ENCODE measurements at regions not wholly inside any gene's neighbourhood (a gene's known extent, or its start where the extent isn't known, plus 50 kb on each side); places are given as distances from the start of the nearest gene placed in this dataset.

- Histone ChIP-seq H3K27me3 (ENCODE audit: insufficient read depth, low read depth) (no peaks in the 10 kb centered on the region), H3K4me3 (IDR thresholded peaks at IDR 0.05; ENCODE audit: insufficient read depth, low read depth, low read length) (no peak overlapping the region), H3K4me2 (no peak overlapping the region), H3K27ac (no peak overlapping the region), H2AFZ (ENCODE audit: low read depth) (no peak overlapping the region), H3K36me3 (ENCODE audit: insufficient read depth) (no peaks in the 10 kb centered on the region), H3K9ac (no peak overlapping the region), H3K79me2 (ENCODE audit: insufficient read depth, low read depth) (no peaks in the 10 kb centered on the region), H4K20me1 (ENCODE audit: insufficient read depth) (no peaks in the 10 kb centered on the region), H3K4me1 (ENCODE audit: low read depth, poor library complexity, severe bottlenecking) (no peaks in the 10 kb centered on the region)
- TF ChIP-seq, protein P1, sequence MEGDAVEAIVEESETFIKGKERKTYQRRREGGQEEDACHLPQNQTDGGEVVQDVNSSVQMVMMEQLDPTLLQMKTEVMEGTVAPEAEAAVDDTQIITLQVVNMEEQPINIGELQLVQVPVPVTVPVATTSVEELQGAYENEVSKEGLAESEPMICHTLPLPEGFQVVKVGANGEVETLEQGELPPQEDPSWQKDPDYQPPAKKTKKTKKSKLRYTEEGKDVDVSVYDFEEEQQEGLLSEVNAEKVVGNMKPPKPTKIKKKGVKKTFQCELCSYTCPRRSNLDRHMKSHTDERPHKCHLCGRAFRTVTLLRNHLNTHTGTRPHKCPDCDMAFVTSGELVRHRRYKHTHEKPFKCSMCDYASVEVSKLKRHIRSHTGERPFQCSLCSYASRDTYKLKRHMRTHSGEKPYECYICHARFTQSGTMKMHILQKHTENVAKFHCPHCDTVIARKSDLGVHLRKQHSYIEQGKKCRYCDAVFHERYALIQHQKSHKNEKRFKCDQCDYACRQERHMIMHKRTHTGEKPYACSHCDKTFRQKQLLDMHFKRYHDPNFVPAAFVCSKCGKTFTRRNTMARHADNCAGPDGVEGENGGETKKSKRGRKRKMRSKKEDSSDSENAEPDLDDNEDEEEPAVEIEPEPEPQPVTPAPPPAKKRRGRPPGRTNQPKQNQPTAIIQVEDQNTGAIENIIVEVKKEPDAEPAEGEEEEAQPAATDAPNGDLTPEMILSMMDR (conservative IDR thresholded peaks at IDR 0.05; ENCODE audit: low read depth, low read length), result no peak
Measured at GRCh38 chr3:72318504-72319193, 529.6 kb downstream of the SHQ1 start.

- Histone ChIP-seq H3K27me3 (ENCODE audit: insufficient read depth, low read depth) (no peaks in the 10 kb centered on the region), H3K79me2 (ENCODE audit: insufficient read depth, low read depth) (no peaks in the 10 kb centered on the region), H3K27ac (no peak overlapping the region), H3K36me3 (ENCODE audit: insufficient read depth) (no peaks in the 10 kb centered on the region), H3K4me2 (no peak overlapping the region), H3K4me3 (IDR thresholded peaks at IDR 0.05; ENCODE audit: insufficient read depth, low read depth, low read length) (no peak overlapping the region), H3K4me1 (ENCODE audit: low read depth, poor library complexity, severe bottlenecking) (no peaks in the 10 kb centered on the region), H2AFZ (ENCODE audit: low read depth) (no peak overlapping the region), H4K20me1 (ENCODE audit: insufficient read depth) (no peaks in the 10 kb centered on the region), H3K9ac (no peak overlapping the region)
- TF ChIP-seq, protein P1 (conservative IDR thresholded peaks at IDR 0.05; ENCODE audit: low read depth, low read length), result no peak
Measured at GRCh38 chr3:72317491-72317890, 530.8 kb downstream of the SHQ1 start.

GRCh38 chr3:72316501-72317279 is 531.6 kb downstream of the SHQ1 start:
- Histone ChIP-seq H3K9ac (no peak overlapping the region), H3K4me3 (IDR thresholded peaks at IDR 0.05; ENCODE audit: insufficient read depth, low read depth, low read length) (no peak overlapping the region), H3K4me2 (no peak overlapping the region), H2AFZ (ENCODE audit: low read depth) (no peak overlapping the region), H3K4me1 (ENCODE audit: low read depth, poor library complexity, severe bottlenecking) (no peaks in the 10 kb centered on the region), H4K20me1 (ENCODE audit: insufficient read depth) (no peaks in the 10 kb centered on the region), H3K27me3 (ENCODE audit: insufficient read depth, low read depth) (no peaks in the 10 kb centered on the region), H3K36me3 (ENCODE audit: insufficient read depth) (no peaks in the 10 kb centered on the region), H3K27ac (no peak overlapping the region), H3K79me2 (ENCODE audit: insufficient read depth, low read depth) (no peaks in the 10 kb centered on the region)
- TF ChIP-seq, protein P1 (conservative IDR thresholded peaks at IDR 0.05; ENCODE audit: low read depth, low read length), result no peak

GRCh38 chr3:72313308-72313707 is 528.4 kb upstream of the PROK2 start:
- Histone ChIP-seq H3K4me2 (no peak overlapping the region), H3K4me1 (ENCODE audit: low read depth, poor library complexity, severe bottlenecking) (no peaks in the 10 kb centered on the region), H3K36me3 (ENCODE audit: insufficient read depth) (no peaks in the 10 kb centered on the region), H3K27ac (no peak overlapping the region), H4K20me1 (ENCODE audit: insufficient read depth) (no peaks in the 10 kb centered on the region), H2AFZ (ENCODE audit: low read depth) (no peak overlapping the region), H3K79me2 (ENCODE audit: insufficient read depth, low read depth) (no peaks in the 10 kb centered on the region), H3K9ac (no peak overlapping the region), H3K4me3 (IDR thresholded peaks at IDR 0.05; ENCODE audit: insufficient read depth, low read depth, low read length) (no peak overlapping the region), H3K27me3 (ENCODE audit: insufficient read depth, low read depth) (no peaks in the 10 kb centered on the region)
- TF ChIP-seq, protein P1 (conservative IDR thresholded peaks at IDR 0.05; ENCODE audit: low read depth, low read length), result no peak
